ENCODE measurements at regions not wholly inside any gene's neighbourhood (a gene's known extent, or its start where the extent isn't known, plus 50 kb on each side); places are given as distances from the start of the nearest gene placed in this dataset.

GRCh38 chr3:115562636-115563267 is 60.6 kb upstream of the GAP43 start:
- no peak overlapping the region for H3K4me3 ChIP-seq (ENCODE audit: low read depth, low read length)
- H3K27me3 ChIP-seq (ENCODE audit: control insufficient read depth, insufficient read depth, low read length), result no peaks in the 10 kb centered on the region
- TF ChIP-seq CTCF (IDR thresholded peaks at IDR 0.05; ENCODE audit: insufficient read depth, low read length, poor library complexity, severe bottlenecking), result no peak
- DNase-seq (ENCODE audit: low read depth), result no peak
- no peaks in the 10 kb centered on the region for H3K36me3 ChIP-seq (ENCODE audit: control insufficient read depth, insufficient read depth, low read length)

GRCh38 chr3:115563984-115564383 is 59.3 kb upstream of the GAP43 start:
- no peak for DNase-seq (ENCODE audit: low read depth)
- Histone ChIP-seq H3K36me3 (ENCODE audit: control insufficient read depth, insufficient read depth, low read length) (no peaks in the 10 kb centered on the region), H3K4me3 (ENCODE audit: low read depth, low read length) (no peak overlapping the region), H3K27me3 (ENCODE audit: control insufficient read depth, insufficient read depth, low read length) (no peaks in the 10 kb centered on the region)
- no peak for TF ChIP-seq CTCF (IDR thresholded peaks at IDR 0.05; ENCODE audit: insufficient read depth, low read length, poor library complexity, severe bottlenecking)

- no peaks in the 10 kb centered on the region for H3K36me3 ChIP-seq (ENCODE audit: control insufficient read depth, insufficient read depth, low read length)
- no peaks in the 10 kb centered on the region for H3K27me3 ChIP-seq (ENCODE audit: control insufficient read depth, insufficient read depth, low read length)
- no peak overlapping the region for H3K4me3 ChIP-seq (ENCODE audit: low read depth, low read length)
- TF ChIP-seq CTCF (IDR thresholded peaks at IDR 0.05; ENCODE audit: insufficient read depth, low read length, poor library complexity, severe bottlenecking), result no peak
- no peak for DNase-seq (ENCODE audit: low read depth)
These were observed 51.9 kb upstream of the GAP43 start for GRCh38 chr3:115571413-115571812.
